MM.1S (cell line): ENCODE measurements at regions not wholly inside any gene's neighbourhood (a gene's known extent, or its start where the extent isn't known, plus 50 kb on each side); places are given as distances from the start of the nearest gene placed in this dataset.

Experiments used
- DNase-seq: peaks from one replicate; pipeline ENCODE4 v3.0.0-alpha.2; 2015
- H2AFZ ChIP-seq: fragments of 300-600 bp; sonication (generic); 2 replicates; pipeline ENCODE4 v1.6.0; 2016; ENCODE audit warnings: antibody characterized with exemption, low read length
- H3F3A ChIP-seq: fragments of 300-600 bp; sonication (generic); 2 replicates; pipeline ENCODE4 v1.6.1; 2016; ENCODE audit warnings: mild to moderate bottlenecking, antibody characterized with exemption, low read length, moderate library complexity, mixed read lengths; ENCODE audit not compliant: insufficient read depth
- H3K27ac ChIP-seq: fragments of 300-600 bp; sonication (generic); 2 replicates; pipeline ENCODE4 v1.5.1; 2016; ENCODE audit warnings: mild to moderate bottlenecking, low read length
- H3K27me3 ChIP-seq: fragments of 300-600 bp; sonication (generic); replicated peaks from 2 replicates; pipeline ENCODE4 v1.6.0; 2016; ENCODE audit warnings: low read length; ENCODE audit not compliant: insufficient read depth
- H3K36me3 ChIP-seq: fragments of 300-600 bp; sonication (generic); replicated peaks from 2 replicates; pipeline ENCODE4 v1.6.1; 2016; ENCODE audit warnings: mild to moderate bottlenecking, low read length, mixed read lengths; ENCODE audit not compliant: insufficient read depth
- H3K4me1 ChIP-seq: fragments of 300-600 bp; sonication (generic); 2 replicates; pipeline ENCODE4 v1.6.1; 2016; ENCODE audit warnings: low read length, mixed read lengths
- H3K4me2 ChIP-seq: fragments of 300-600 bp; sonication (generic); 2 replicates; pipeline ENCODE4 v1.6.0; 2016; ENCODE audit warnings: low read depth, low read length
- H3K4me3 ChIP-seq: fragments of 300-600 bp; sonication (generic); 2 replicates; pipeline ENCODE4 v1.5.1; 2016; ENCODE audit warnings: low read length, mixed read lengths
- H3K79me2 ChIP-seq: fragments of 300-600 bp; sonication (generic); 2 replicates; pipeline ENCODE4 v1.6.1; 2016; ENCODE audit warnings: mixed run types, low read length, mixed read lengths
- H3K9ac ChIP-seq: fragments of 300-600 bp; sonication (generic); 2 replicates; pipeline ENCODE4 v1.6.1; 2016; ENCODE audit warnings: low read length, mixed read lengths
- H3K9me2 ChIP-seq: fragments of 300-600 bp; sonication (generic); replicated peaks from 2 replicates; pipeline ENCODE4 v1.6.1; 2016; ENCODE audit warnings: mild to moderate bottlenecking, low read length, mixed read lengths; ENCODE audit not compliant: insufficient read depth
- H3K9me3 ChIP-seq: fragments of 300-600 bp; sonication (generic); replicated peaks from 2 replicates; pipeline ENCODE4 v1.6.1; 2016; ENCODE audit warnings: mild to moderate bottlenecking, low read length, mixed read lengths; ENCODE audit not compliant: insufficient read depth
- H4K20me1 ChIP-seq: fragments of 300-600 bp; sonication (generic); 2 replicates; pipeline ENCODE4 v1.6.1; 2016; ENCODE audit warnings: mild to moderate bottlenecking, low read length, moderate library complexity, mixed read lengths; ENCODE audit not compliant: insufficient read depth
- CTCF ChIP-seq: fragments of 300-600 bp; sonication (generic); IDR thresholded peaks from 2 replicates; pipeline ENCODE4 v1.5.1; 2016; ENCODE audit warnings: antibody characterized with exemption, low read length, mixed read lengths
- EZH2 ChIP-seq: fragments of 300-600 bp; sonication (generic); optimal IDR thresholded peaks from 2 replicates; pipeline ENCODE3; 2017; ENCODE audit warnings: low read depth, mild to moderate bottlenecking, antibody characterized with exemption, low read length, mixed read lengths
- EZH2phosphoT487 ChIP-seq: fragments of 300-600 bp; sonication (generic); IDR thresholded peaks from 2 replicates; pipeline ENCODE4 v1.6.1; 2018; ENCODE audit warnings: antibody characterized with exemption, low read length

- Histone ChIP-seq H3K4me2 (no peak overlapping the region), H3K4me1 (peaks cover 4% of the 10 kb centered on the region), H3K36me3 (no peaks in the 10 kb centered on the region), H3K9ac (no peak overlapping the region), H3K9me2 (no peaks in the 10 kb centered on the region), H2AFZ (no peak overlapping the region), H3K27me3 (no peaks in the 10 kb centered on the region), H3K79me2 (no peaks in the 10 kb centered on the region), H4K20me1 (no peaks in the 10 kb centered on the region), H3K27ac (no peak overlapping the region), H3K9me3 (no peaks in the 10 kb centered on the region), H3K4me3 (no peak overlapping the region), H3F3A (no peaks in the 10 kb centered on the region)
- DNase-seq, result no peak
- TF ChIP-seq EZH2, result no peak
- no peak for TF ChIP-seq CTCF
- no peak for TF ChIP-seq EZH2phosphoT487
Observed at GRCh38 chr2:191754103-191754502, 76.2 kb downstream of the NABP1 start.

- Histone ChIP-seq H4K20me1 (no peaks in the 10 kb centered on the region), H3K9me3 (no peaks in the 10 kb centered on the region), H3K79me2 (no peaks in the 10 kb centered on the region), H3K36me3 (no peaks in the 10 kb centered on the region), H3K9ac (no peak overlapping the region), H3K4me3 (no peak overlapping the region), H3K9me2 (no peaks in the 10 kb centered on the region), H2AFZ (no peak overlapping the region), H3K4me1 (no peaks in the 10 kb centered on the region), H3K4me2 (no peak overlapping the region), H3F3A (no peaks in the 10 kb centered on the region), H3K27ac (no peak overlapping the region), H3K27me3 (no peaks in the 10 kb centered on the region)
- TF ChIP-seq CTCF (no peak), EZH2 (no peak), EZH2phosphoT487 (no peak)
- no peak for DNase-seq
Observed at GRCh38 chr2:191756761-191757160, 78.8 kb downstream of the NABP1 start.

- Histone ChIP-seq H3K27ac (no peak overlapping the region), H3K79me2 (no peaks in the 10 kb centered on the region), H3K9me3 (no peaks in the 10 kb centered on the region), H3K27me3 (no peaks in the 10 kb centered on the region), H3K4me2 (no peak overlapping the region), H3K36me3 (no peaks in the 10 kb centered on the region), H3F3A (no peaks in the 10 kb centered on the region), H3K9me2 (no peaks in the 10 kb centered on the region), H3K9ac (no peak overlapping the region), H4K20me1 (no peaks in the 10 kb centered on the region), H2AFZ (no peak overlapping the region), H3K4me3 (no peak overlapping the region), H3K4me1 (no peaks in the 10 kb centered on the region)
- TF ChIP-seq CTCF (no peak), EZH2 (no peak), EZH2phosphoT487 (no peak)
- no peak for DNase-seq
Observed at GRCh38 chr2:191757208-191757607, 79.3 kb downstream of the NABP1 start.
